Transverse colon (tissue), 4 donors: ENCODE measurements at regions not wholly inside any gene's neighbourhood (a gene's known extent, or its start where the extent isn't known, plus 50 kb on each side); places are given as distances from the start of the nearest gene placed in this dataset.

Source experiments
- POLR2AphosphoS5 ChIP-seq, 3 donors: sonication (generic); formaldehyde crosslinking; IDR thresholded peaks; one replicate each; pipeline ENCODE4 v1.6.1; 2016; ENCODE audit warnings: antibody characterized with exemption in 3 of 3
- TF ChIP-seq, protein P1 (sequence below), 5 experiments: fragments of 200-600 bp in 3 of 5; fragments of 450-650 bp in 2 of 5; sonication (generic) in 3 of 5; IDR thresholded peaks; 1 replicate in 2 of 5; 2 replicates in 3 of 5; pipeline ENCODE4 v1.5.1; 2016 to 2017; ENCODE audit warnings: antibody characterized with exemption in 5 of 5, inconsistent platforms in 3 of 5, mild to moderate bottlenecking in 2 of 5, moderate library complexity in 1 of 5

DNA sequence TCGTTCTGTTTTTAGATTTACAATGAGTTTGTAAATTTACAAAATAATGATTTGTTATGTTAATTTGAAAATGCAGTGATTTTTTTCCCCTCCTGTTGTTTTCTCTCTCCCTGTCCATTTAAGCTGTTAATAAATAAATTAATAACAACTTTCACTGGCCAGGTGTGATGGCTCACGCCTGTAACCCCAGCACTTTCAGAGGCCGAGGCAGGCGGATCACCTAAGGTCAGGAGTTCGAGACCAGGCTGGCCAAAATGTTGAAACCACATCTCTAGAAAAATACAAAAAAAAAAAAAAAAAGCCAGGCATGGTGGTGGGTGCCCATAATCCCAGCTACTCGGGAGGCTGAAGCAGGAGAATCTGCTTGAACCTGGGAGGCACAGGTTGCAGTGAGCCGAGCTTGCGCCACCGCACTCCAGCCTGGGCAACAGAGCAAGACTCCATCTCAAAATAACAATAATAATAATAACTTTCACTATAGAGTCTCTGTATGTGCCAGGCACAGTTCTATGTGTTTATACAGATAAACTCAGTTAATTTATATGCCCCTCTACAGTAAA lies 229.2 kb upstream of the ARGLU1 start:
- TF ChIP-seq POLR2AphosphoS5 (IDR thresholded peaks at IDR 0.05), result no peak
- TF ChIP-seq, protein P1, sequence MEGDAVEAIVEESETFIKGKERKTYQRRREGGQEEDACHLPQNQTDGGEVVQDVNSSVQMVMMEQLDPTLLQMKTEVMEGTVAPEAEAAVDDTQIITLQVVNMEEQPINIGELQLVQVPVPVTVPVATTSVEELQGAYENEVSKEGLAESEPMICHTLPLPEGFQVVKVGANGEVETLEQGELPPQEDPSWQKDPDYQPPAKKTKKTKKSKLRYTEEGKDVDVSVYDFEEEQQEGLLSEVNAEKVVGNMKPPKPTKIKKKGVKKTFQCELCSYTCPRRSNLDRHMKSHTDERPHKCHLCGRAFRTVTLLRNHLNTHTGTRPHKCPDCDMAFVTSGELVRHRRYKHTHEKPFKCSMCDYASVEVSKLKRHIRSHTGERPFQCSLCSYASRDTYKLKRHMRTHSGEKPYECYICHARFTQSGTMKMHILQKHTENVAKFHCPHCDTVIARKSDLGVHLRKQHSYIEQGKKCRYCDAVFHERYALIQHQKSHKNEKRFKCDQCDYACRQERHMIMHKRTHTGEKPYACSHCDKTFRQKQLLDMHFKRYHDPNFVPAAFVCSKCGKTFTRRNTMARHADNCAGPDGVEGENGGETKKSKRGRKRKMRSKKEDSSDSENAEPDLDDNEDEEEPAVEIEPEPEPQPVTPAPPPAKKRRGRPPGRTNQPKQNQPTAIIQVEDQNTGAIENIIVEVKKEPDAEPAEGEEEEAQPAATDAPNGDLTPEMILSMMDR (IDR thresholded peaks at IDR 0.05), result no peak
